ENCODE measurements at regions not wholly inside any gene's neighbourhood (a gene's known extent, or its start where the extent isn't known, plus 50 kb on each side); places are given as distances from the start of the nearest gene placed in this dataset.

DNA sequence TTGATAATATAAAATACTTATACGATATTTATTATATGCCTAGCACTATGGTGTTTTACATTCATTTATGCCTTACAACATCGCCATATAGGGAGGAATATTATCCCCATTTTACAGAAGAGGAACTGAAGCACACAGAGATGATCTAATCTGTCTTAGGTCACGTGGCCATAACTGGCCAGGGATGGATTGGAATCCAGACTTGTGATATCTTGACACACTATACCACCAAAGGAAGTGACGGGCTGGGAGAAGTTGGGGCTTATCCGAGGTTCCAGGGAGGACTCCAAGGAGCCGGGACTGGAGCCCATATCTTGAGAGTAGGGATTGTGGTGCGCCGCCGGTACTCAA, 129.8 kb downstream of the TMEM174 start:
- no peak for TF ChIP-seq TAF1 (IDR thresholded peaks at IDR 0.05; ENCODE audit: low read depth, low read length)
- no peak for TF ChIP-seq POLR2A (IDR thresholded peaks at IDR 0.05; ENCODE audit: low read depth, low read length)

Measured in GM12891 (cell line).